GM12878 (cell line): ENCODE measurements at regions not wholly inside any gene's neighbourhood (a gene's known extent, or its start where the extent isn't known, plus 50 kb on each side); places are given as distances from the start of the nearest gene placed in this dataset.
A peak's percentile ranks its signal among the peaks of the same experiment; 100 is the strongest.

Source experiments
- ATAC-seq: fragments of 200-7000 bp; cut with Tn5 transposase; 3 replicates; pipeline ENCODE4 v1.9.1; 2020; ENCODE audit warnings: mild to moderate bottlenecking, moderate library complexity
- BruUV-seq: library from RNA; stranded (reverse); fragments of 400-500 nt; replicated peaks from 2 replicates; lab custom pipeline; 2021; lab: Mats Ljungman, UMichigan
- CTCF ChIA-PET: fragments of 300-600 bp; sonication (Branson Sonifier 250); formaldehyde crosslinking; extraction: SDS; loops from one replicate; lab custom pipeline; 2021; ENCODE audit warnings: inconsistent platforms; lab: Yijun Ruan, JAX
- POLR2A ChIA-PET: fragments of 350-600 bp; formaldehyde crosslinking; extraction: SDS; loops from one replicate; lab custom pipeline; 2021; ENCODE audit warnings: inconsistent platforms; lab: Charles Lee
- RAD21 ChIA-PET: fragments of 300-600 bp; sonication (Branson Sonifier 250); formaldehyde crosslinking; loops from one replicate; lab custom pipeline; 2023; ENCODE audit warnings: antibody characterized with exemption; ENCODE audit not compliant: unreplicated experiment; lab: Charles Lee
- SMC1A ChIA-PET: fragments of 300-600 bp; sonication (Branson Sonifier 250); formaldehyde crosslinking; loops from one replicate; lab custom pipeline; 2023; ENCODE audit not compliant: unreplicated experiment, uncharacterized antibody; lab: Charles Lee
- DNase-seq: peaks from one replicate; pipeline ENCODE4 v3.0.0-alpha.2; 2011; ENCODE audit warnings: low read depth, low spot score
- FAIRE-seq: peaks from 3 replicates; lab custom pipeline; 2011; peaks lifted over from hg19 to GRCh38; lab: Jason Lieb, UNC
- H2AFZ ChIP-seq: 2 replicates; pipeline ENCODE4 v1.6.0; 2011; ENCODE audit warnings: low read depth, low read length, control low read depth; ENCODE audit not compliant: control insufficient read depth
- H3K27ac ChIP-seq: 2 replicates; pipeline ENCODE4 v1.5.1; 2011; ENCODE audit warnings: control low read depth; ENCODE audit not compliant: control insufficient read depth, insufficient read depth
- H3K27me3 ChIP-seq, 2 experiments: replicated peaks in 1 of 2; 2 replicates each; pipeline versions ENCODE4 v1.6.0 to v1.6.1; 2011; ENCODE audit warnings: low read length in 1 of 2; ENCODE audit not compliant: control insufficient read depth in 2 of 2, insufficient read depth in 2 of 2
- H3K36me3 ChIP-seq, 2 experiments: 2 replicates each; pipeline ENCODE4 v1.5.1; 2011; ENCODE audit warnings: low read length in 1 of 2; ENCODE audit not compliant: control insufficient read depth in 2 of 2, insufficient read depth in 2 of 2
- H3K4me1 ChIP-seq: 2 replicates; pipeline ENCODE4 v1.6.1; 2011; ENCODE audit warnings: mild to moderate bottlenecking, low read length, moderate library complexity, mixed read lengths; ENCODE audit not compliant: control insufficient read depth, insufficient read depth
- H3K4me2 ChIP-seq: 2 replicates; pipeline ENCODE4 v1.6.0; 2011; ENCODE audit warnings: control low read depth; ENCODE audit not compliant: control insufficient read depth, insufficient read depth
- H3K4me3 ChIP-seq: fragments of 200-600 bp; sonication (generic); 2 replicates; pipeline ENCODE4 v1.5.1; 2016
- H3K79me2 ChIP-seq: 2 replicates; pipeline ENCODE4 v1.6.0; 2011; ENCODE audit warnings: low read length; ENCODE audit not compliant: control insufficient read depth, insufficient read depth
- H3K9ac ChIP-seq: 2 replicates; pipeline ENCODE4 v1.8.0; 2011; ENCODE audit warnings: low read length, control low read depth, mixed read lengths; ENCODE audit not compliant: control insufficient read depth, insufficient read depth
- H3K9me3 ChIP-seq: replicated peaks from 3 replicates; pipeline ENCODE4 v1.5.1; 2011; ENCODE audit warnings: mild to moderate bottlenecking, low read length; ENCODE audit not compliant: control insufficient read depth, insufficient read depth
- H4K20me1 ChIP-seq: 2 replicates; pipeline ENCODE4 v1.6.0; 2011; ENCODE audit not compliant: control insufficient read depth, insufficient read depth
- BACH1 ChIP-seq: fragments of 450-650 bp; IDR thresholded peaks from 2 replicates; pipeline ENCODE4 v1.6.1; 2017; ENCODE audit warnings: mild to moderate bottlenecking, borderline replicate concordance
- BRCA1 ChIP-seq: IDR thresholded peaks from 2 replicates; pipeline ENCODE4 v1.6.1; 2011; ENCODE audit warnings: low read depth, low read length, improper control_type of control experiment
- CHD2 ChIP-seq: IDR thresholded peaks from 2 replicates; pipeline ENCODE4 v1.6.1; 2011; ENCODE audit warnings: low read depth, low read length, improper control_type of control experiment, borderline replicate concordance
- CREB1 ChIP-seq: IDR thresholded peaks from 2 replicates; pipeline ENCODE4 v1.6.1; 2012; ENCODE audit warnings: low read depth, mild to moderate bottlenecking, inconsistent platforms
- CREM ChIP-seq: IDR thresholded peaks from 2 replicates; pipeline ENCODE4 v1.6.1; 2014; ENCODE audit warnings: antibody characterized with exemption, low read depth
- E4F1 ChIP-seq: fragments of 450-650 bp; IDR thresholded peaks from 2 replicates; pipeline ENCODE4 v1.6.1; 2018; ENCODE audit warnings: borderline replicate concordance, mild to moderate bottlenecking; ENCODE audit not compliant: partially characterized antibody
- GATAD2B ChIP-seq: fragments of 450-650 bp; conservative IDR thresholded peaks from 2 replicates; pipeline ENCODE4 v1.6.1; 2017; ENCODE audit warnings: low read depth, mild to moderate bottlenecking, moderate library complexity
- HDGF ChIP-seq: fragments of 450-650 bp; IDR thresholded peaks from 2 replicates; pipeline ENCODE4 v1.6.1; 2016; ENCODE audit warnings: antibody characterized with exemption
- IKZF1 ChIP-seq: fragments of 450-650 bp; conservative IDR thresholded peaks from 2 replicates; pipeline ENCODE4 v1.6.1; 2017; ENCODE audit warnings: antibody characterized with exemption, mild to moderate bottlenecking
- LARP7 ChIP-seq: fragments of 450-650 bp; IDR thresholded peaks from 2 replicates; pipeline ENCODE4 v1.6.1; 2017; ENCODE audit warnings: mild to moderate bottlenecking
- MTA2 ChIP-seq: fragments of 450-650 bp; IDR thresholded peaks from 2 replicates; pipeline ENCODE4 v1.6.1; 2016; ENCODE audit warnings: low read depth, mild to moderate bottlenecking, moderate library complexity
- PML ChIP-seq: IDR thresholded peaks from 2 replicates; pipeline ENCODE4 v1.6.1; 2012; ENCODE audit warnings: low read length, inconsistent platforms
- POLR2AphosphoS5 ChIP-seq: IDR thresholded peaks from 2 replicates; pipeline ENCODE4 v1.6.1; 2011; ENCODE audit warnings: mild to moderate bottlenecking, low read length, inconsistent platforms
- RFX5 ChIP-seq: IDR thresholded peaks from 2 replicates; pipeline ENCODE4 v1.6.1; 2011; ENCODE audit warnings: low read depth, low read length, improper control_type of control experiment
- SREBF1 ChIP-seq: IDR thresholded peaks from 2 replicates; pipeline ENCODE4 v1.6.1; 2012; ENCODE audit warnings: mild to moderate bottlenecking, low read length
- SREBF2 ChIP-seq: IDR thresholded peaks from 2 replicates; pipeline ENCODE4 v1.6.1; 2012; ENCODE audit warnings: mild to moderate bottlenecking, low read length
- STAT3 ChIP-seq: IDR thresholded peaks from 2 replicates; pipeline ENCODE4 v1.6.1; 2011; ENCODE audit warnings: low read depth, low read length, improper control_type of control experiment
- TARDBP ChIP-seq: IDR thresholded peaks from 2 replicates; pipeline ENCODE4 v1.6.1; 2016; ENCODE audit warnings: borderline replicate concordance
- ZBTB4 ChIP-seq: fragments of 450-650 bp; formaldehyde crosslinking; IDR thresholded peaks from 2 replicates; pipeline ENCODE4 v1.4.0; 2022; ENCODE audit warnings: mild to moderate bottlenecking, moderate library complexity
- WGBS: methylation state at CpG from one replicate; pipeline ENCODE4 v1.1.6; 2016; ENCODE audit warnings: low lambda C conversion rate; ENCODE audit not compliant: insufficient replicate concordance, insufficient coverage; ENCODE audit errors: missing lambda C conversion rate; 5-methylcytosine and 5-hydroxymethylcytosine counted together
- in situ Hi-C: fragments of 300-500 bp; cut with MboI; formaldehyde crosslinking; loops from 9 replicates; pipeline ENCODE4 v1.14.3; 2018; ENCODE audit warnings: mixed read lengths
- intact Hi-C: fragments of 100-400 bp; cut with micrococcal nuclease; formaldehyde crosslinking; loops from one replicate; pipeline ENCODE4 v1.14.2; 2022; ENCODE audit not compliant: unreplicated experiment
- TF ChIP-seq, protein P1 (sequence below): fragments of 450-650 bp; IDR thresholded peaks from 2 replicates; pipeline ENCODE4 v1.6.1; 2017; ENCODE audit warnings: low read depth, mild to moderate bottlenecking, moderate library complexity

DNA sequence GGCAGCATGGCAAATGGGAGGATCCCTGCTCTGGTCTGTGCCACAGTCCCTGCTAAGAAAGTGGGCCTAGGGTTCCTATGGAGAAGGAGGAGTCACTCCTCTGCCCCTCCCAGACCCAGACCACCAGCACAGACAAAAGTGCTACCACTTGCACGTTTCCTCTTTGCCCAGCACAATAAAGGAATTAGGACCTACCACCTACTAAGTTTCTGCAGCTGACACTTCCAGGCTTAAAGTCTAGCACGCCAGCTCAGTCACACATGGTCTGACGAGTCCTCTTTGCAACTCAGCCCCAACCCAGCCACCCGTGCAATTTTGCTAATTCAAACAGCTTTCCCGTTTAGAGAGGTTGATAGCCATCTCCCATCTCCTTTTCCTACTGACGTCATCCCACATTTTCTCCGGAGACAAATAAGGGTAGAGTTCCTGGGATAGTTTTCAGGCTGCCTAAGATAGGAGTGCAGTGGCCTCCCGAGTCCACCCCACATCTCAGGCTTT is 66.2 kb upstream of the PTGR2 start:
- no peaks in the 10 kb centered on the region for H3K9me3 ChIP-seq
- ChIA-PET RAD21 (interaction anchor here (1.2 to 25.9 kb wide), 4 partner anchors 25 to 44 kb away, joined by 3 to 710 read pairs (median 24); a partner anchor contains a TSS), CTCF (interaction anchor here (1.3 to 8.2 kb wide), 11 partner anchors 8 to 56 kb away, joined by 4 to 91 read pairs (median 11); a partner anchor contains a TSS), SMC1A (interaction anchor here (1.3 to 10.7 kb wide), 9 partner anchors 13 to 57 kb away, joined by 3 to 280 read pairs (median 11); a partner anchor contains a TSS), POLR2A (interaction anchor here (3.0 to 10.2 kb wide), 4 partner anchors 11 to 32 kb away, joined by 16 to 260 read pairs (median 97); a partner anchor contains a TSS)
- H2AFZ ChIP-seq: no peak overlapping the region
- peak overlapping the region; percentile 97 for H3K4me3 ChIP-seq
- H3K79me2 ChIP-seq: peaks cover 79% of the 10 kb centered on the region
- no peaks in the 10 kb centered on the region for H3K27me3 ChIP-seq
- ATAC-seq (peak; percentile 43), FAIRE-seq (no peak), DNase-seq (no peak)
- in situ Hi-C loops (no loop called here), intact Hi-C loops (loop anchor here (5.0 kb wide), 2 partner anchors 33 to 42 kb away; no protein-coding TSS in a partner anchor)
- peak overlapping the region; percentile 90 for H3K4me2 ChIP-seq
- peak overlapping the region; percentile 90 for H3K9ac ChIP-seq
- TSS peak; percentile 43 for BruUV-seq
- under 1% methylated on average over 8 of the region's 8 CpGs for WGBS
- H3K27ac ChIP-seq: peak overlapping the region; percentile 94
- peaks cover 0 to 3% of the 10 kb centered on the region in 2 experiments; a peak in 2 of 4 replicates for H3K36me3 ChIP-seq
- H4K20me1 ChIP-seq: no peaks in the 10 kb centered on the region
- H3K4me1 ChIP-seq: peaks cover 48% of the 10 kb centered on the region
- no peak for TF ChIP-seq POLR2AphosphoS5
- no peak for TF ChIP-seq TARDBP
- TF ChIP-seq RFX5: no peak
- TF ChIP-seq BACH1: no peak
- TF ChIP-seq LARP7: no peak
- TF ChIP-seq BRCA1: no peak
- TF ChIP-seq GATAD2B: no peak
- TF ChIP-seq, protein P1, sequence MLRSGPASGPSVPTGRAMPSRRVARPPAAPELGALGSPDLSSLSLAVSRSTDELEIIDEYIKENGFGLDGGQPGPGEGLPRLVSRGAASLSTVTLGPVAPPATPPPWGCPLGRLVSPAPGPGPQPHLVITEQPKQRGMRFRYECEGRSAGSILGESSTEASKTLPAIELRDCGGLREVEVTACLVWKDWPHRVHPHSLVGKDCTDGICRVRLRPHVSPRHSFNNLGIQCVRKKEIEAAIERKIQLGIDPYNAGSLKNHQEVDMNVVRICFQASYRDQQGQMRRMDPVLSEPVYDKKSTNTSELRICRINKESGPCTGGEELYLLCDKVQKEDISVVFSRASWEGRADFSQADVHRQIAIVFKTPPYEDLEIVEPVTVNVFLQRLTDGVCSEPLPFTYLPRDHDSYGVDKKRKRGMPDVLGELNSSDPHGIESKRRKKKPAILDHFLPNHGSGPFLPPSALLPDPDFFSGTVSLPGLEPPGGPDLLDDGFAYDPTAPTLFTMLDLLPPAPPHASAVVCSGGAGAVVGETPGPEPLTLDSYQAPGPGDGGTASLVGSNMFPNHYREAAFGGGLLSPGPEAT: no peak
- TF ChIP-seq CREM: no peak
- TF ChIP-seq STAT3: no peak
- TF ChIP-seq HDGF: no peak
- no peak for TF ChIP-seq SREBF2
- no peak for TF ChIP-seq CREB1
- TF ChIP-seq MTA2: 0 out of 2 replicates have a peak, but pooled peaks have one; percentile 10
- TF ChIP-seq PML: no peak
- peak; percentile 58; the same call in 1 of the 2 replicates for TF ChIP-seq IKZF1
- TF ChIP-seq SREBF1: no peak
- no peak for TF ChIP-seq E4F1
- TF ChIP-seq CHD2: 0 out of 2 replicates have a peak, but pooled peaks have one; percentile 30
- no peak for TF ChIP-seq ZBTB4 (CRISPR knock-in tag)
